Liver (tissue), 7 donors: ENCODE measurements at regions not wholly inside any gene's neighbourhood (a gene's known extent, or its start where the extent isn't known, plus 50 kb on each side); places are given as distances from the start of the nearest gene placed in this dataset.

Source experiments
- DNase-seq: peaks from one replicate; pipeline ENCODE4 v3.0.0-alpha.2; 2017; ENCODE audit warnings: low spot score
- H3K27ac ChIP-seq, 2 donors: one replicate each; pipeline ENCODE4 v1.7.0; 2013; ENCODE audit warnings: inconsistent platforms in 2 of 2, low read length in 2 of 2, control low read depth in 1 of 2, low read depth in 1 of 2, mild to moderate bottlenecking in 1 of 2
- H3K27me3 ChIP-seq, 4 donors: one replicate each; pipeline versions ENCODE4 v1.6.1 to v1.7.0; 2013; ENCODE audit warnings: low read length in 3 of 4, inconsistent platforms in 1 of 4, mild to moderate bottlenecking in 1 of 4, moderate library complexity in 1 of 4; ENCODE audit not compliant: control insufficient read depth in 4 of 4, insufficient read depth in 4 of 4
- H3K36me3 ChIP-seq, 4 donors: one replicate each; pipeline versions ENCODE4 v1.6.1 to v1.7.0; 2013; ENCODE audit warnings: low read length in 3 of 4, mild to moderate bottlenecking in 3 of 4, low read depth in 1 of 4, moderate library complexity in 1 of 4; ENCODE audit not compliant: control insufficient read depth in 4 of 4, insufficient read depth in 3 of 4
- H3K4me1 ChIP-seq, 4 donors: one replicate each; pipeline versions ENCODE4 v1.6.1 to v1.7.0; 2013; ENCODE audit warnings: low read length in 3 of 4, mild to moderate bottlenecking in 3 of 4, moderate library complexity in 1 of 4; ENCODE audit not compliant: control insufficient read depth in 4 of 4, insufficient read depth in 4 of 4
- H3K4me3 ChIP-seq, 3 donors: one replicate each; pipeline versions ENCODE4 v1.6.1 to v1.7.0; 2013; ENCODE audit warnings: low read length in 3 of 3, control low read depth in 1 of 3, low read depth in 1 of 3, mild to moderate bottlenecking in 1 of 3
- H3K9ac ChIP-seq, 2 donors: one replicate each; pipeline ENCODE4 v1.7.0; 2013; ENCODE audit warnings: low read length in 2 of 2, mild to moderate bottlenecking in 2 of 2, moderate library complexity in 2 of 2, control low read depth in 1 of 2, low read depth in 1 of 2
- H3K9me3 ChIP-seq, 4 donors: one replicate each; pipeline versions ENCODE4 v1.6.1 to v1.7.0; 2013; ENCODE audit warnings: low read length in 3 of 4; ENCODE audit not compliant: control insufficient read depth in 4 of 4
- JUND ChIP-seq, 2 donors: IDR thresholded peaks; 2 replicates each; pipeline ENCODE4 v1.6.1; 2016; ENCODE audit warnings: antibody characterized with exemption in 2 of 2
- RAD21 ChIP-seq, 2 donors: IDR thresholded peaks; 2 replicates each; pipeline ENCODE4 v1.6.1; 2016; ENCODE audit warnings: antibody characterized with exemption in 2 of 2, mild to moderate bottlenecking in 2 of 2
- WGBS: extraction: QIAGEN DNeasy Blood & Tissue Kit; methylation state at CpG from one replicate; pipeline ENCODE4 v1.1.7; 2013; 5-methylcytosine and 5-hydroxymethylcytosine counted together
- donor health status: healthy.
- donor health status: healthy.
- donor health status: healthy.
- donor health status: healthy.

DNA sequence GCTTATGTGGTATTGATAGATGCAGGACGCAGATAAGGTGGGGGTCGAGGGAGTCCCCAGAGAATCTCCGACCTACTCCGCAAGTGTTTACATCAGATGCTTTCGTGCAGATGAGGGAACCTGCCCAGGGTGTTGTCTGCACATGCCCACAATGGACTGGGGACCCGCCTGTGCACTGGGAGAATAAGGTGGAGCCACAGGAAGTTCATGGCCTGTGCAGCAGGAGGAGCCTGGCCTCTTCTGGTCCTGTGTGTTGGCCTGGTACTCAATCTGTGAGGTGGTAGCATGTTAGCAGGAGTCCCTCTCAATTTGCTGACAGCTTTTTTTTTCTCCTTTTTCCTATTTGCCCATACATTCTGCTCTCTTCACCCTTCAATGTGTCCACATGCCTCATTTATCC, 54.1 kb upstream of the AKR1C1 start:
- 93% methylated on average over 6 of the region's 6 CpGs for WGBS
- Histone ChIP-seq H3K9me3 (no peaks in the 10 kb centered on the region), H3K9ac (no peak overlapping the region), H3K36me3 (peaks cover 0 to 3% (median 0%) of the 10 kb centered on the region in 4 donors), H3K4me3 (no peak overlapping the region), H3K4me1 (no peaks in the 10 kb centered on the region), H3K27ac (no peak overlapping the region), H3K27me3 (no peaks in the 10 kb centered on the region)
- no peak for DNase-seq
- TF ChIP-seq JUND (IDR thresholded peaks at IDR 0.05): no peak
- TF ChIP-seq RAD21 (IDR thresholded peaks at IDR 0.05): peak in 1 of 2 donors; percentile 24
